ENCODE measurements at regions not wholly inside any gene's neighbourhood (a gene's known extent, or its start where the extent isn't known, plus 50 kb on each side); places are given as distances from the start of the nearest gene placed in this dataset.

GRCh38 chr6:16842676-16843075 is 81.4 kb upstream of the ATXN1 start:
- POLR2A ChIA-PET: no interaction called here
- no peak overlapping the region for H3K4me2 ChIP-seq

GRCh38 chr6:16841241-16841640 is 80.0 kb upstream of the ATXN1 start:
- TF ChIP-seq HOXB13 (CRISPR knock-in tag; IDR thresholded peaks at IDR 0.05; ENCODE audit: low read depth) (no peak), FOXS1 (CRISPR knock-in tag; IDR thresholded peaks at IDR 0.05) (no peak), CHD2 (IDR thresholded peaks at IDR 0.05; ENCODE audit: low read length, partially characterized antibody) (no peak), CBX8 (IDR thresholded peaks at IDR 0.05) (no peak), CTCF (IDR thresholded peaks at IDR 0.05) (no peak), ATOH8 (CRISPR knock-in tag; IDR thresholded peaks at IDR 0.05; ENCODE audit: low read depth) (no peak), NPAS2 (CRISPR knock-in tag; IDR thresholded peaks at IDR 0.05; ENCODE audit: borderline replicate concordance) (no peak), ESRRA (IDR thresholded peaks at IDR 0.05; ENCODE audit: borderline replicate concordance, low read length) (no peak), HES2 (IDR thresholded peaks at IDR 0.05) (no peak), PBX3 (IDR thresholded peaks at IDR 0.05) (no peak)
- Histone ChIP-seq H3K4me3 (no peak overlapping the region), H3K9me3 (no peaks in the 10 kb centered on the region), H3K27ac (no peak overlapping the region), H3K4me2 (no peak overlapping the region), H3K4me1 (no peaks in the 10 kb centered on the region)
- ATAC-seq (no peak), DNase-seq (ENCODE audit: low read depth in 1 of 2, low spot score in 1 of 2) (no peak), FAIRE-seq (no peak)
- POLR2A ChIA-PET: no interaction called here
- CTCF ChIA-PET: no interaction called here
- WGBS (ENCODE audit: missing lambda C conversion rate): 89% methylated on average over 7 of the region's 7 CpGs

More at GRCh38 chr6:16842676-16843075, 81.4 kb upstream of the ATXN1 start:
- DNase-seq (ENCODE audit: low read depth in 1 of 2, low spot score in 1 of 2) (no peak), FAIRE-seq (no peak), ATAC-seq (no peak)
- H3K4me3 ChIP-seq: no peak overlapping the region
- H3K27ac ChIP-seq: no peak overlapping the region
- H3K9me3 ChIP-seq: no peaks in the 10 kb centered on the region
- H3K4me1 ChIP-seq: no peaks in the 10 kb centered on the region
- CTCF ChIA-PET: no interaction called here
- 72% methylated on average over 4 of the region's 4 CpGs for WGBS (ENCODE audit: missing lambda C conversion rate)
- TF ChIP-seq HOXB5 (CRISPR knock-in tag; IDR thresholded peaks at IDR 0.05) (no peak), RFX5 (IDR thresholded peaks at IDR 0.05) (no peak), EHMT2 (IDR thresholded peaks at IDR 0.05; ENCODE audit: low read depth) (no peak), CHD2 (IDR thresholded peaks at IDR 0.05; ENCODE audit: low read length, partially characterized antibody) (no peak), ATOH8 (CRISPR knock-in tag; IDR thresholded peaks at IDR 0.05; ENCODE audit: low read depth) (no peak), ZSCAN20 (CRISPR knock-in tag; IDR thresholded peaks at IDR 0.05) (no peak), NFE2L2 (conservative IDR thresholded peaks at IDR 0.05; ENCODE audit: low read length) (no peak), BHLHE40 (IDR thresholded peaks at IDR 0.05; ENCODE audit: low read depth, low read length) (no peak), EP300 (IDR thresholded peaks at IDR 0.05) (no peak), FOSB (CRISPR knock-in tag; IDR thresholded peaks at IDR 0.05) (no peak), MYC (IDR thresholded peaks at IDR 0.05; ENCODE audit: borderline replicate concordance, low read length) (no peak), CTCF (IDR thresholded peaks at IDR 0.05) (no peak), ELK1 (IDR thresholded peaks at IDR 0.05; ENCODE audit: low read depth, low read length) (no peak), HES2 (IDR thresholded peaks at IDR 0.05) (no peak), HDAC2 (IDR thresholded peaks at IDR 0.05) (no peak), GATA3 (IDR thresholded peaks at IDR 0.05; ENCODE audit: borderline replicate concordance) (no peak)
